ENCODE measurements at regions not wholly inside any gene's neighbourhood (a gene's known extent, or its start where the extent isn't known, plus 50 kb on each side); places are given as distances from the start of the nearest gene placed in this dataset.

- ATAC-seq = no peak; the same call in 2 of the 3 replicates
- no peaks in the 10 kb centered on the region for H4K20me1 ChIP-seq (replicated peaks; ENCODE audit: insufficient read depth)
- Mint-ChIP-seq H3K27me3 (ENCODE audit: insufficient read depth, low read depth, poor library complexity) (no peaks in the 10 kb centered on the region), H3K4me3 (no peak overlapping the region; the same call in 2 of the 3 replicates), H3K27ac (peak overlapping the region; percentile 36; the same call in 1 of the 2 replicates), H3K4me1 (peaks cover 47% of the 10 kb centered on the region), H3K36me3 (ENCODE audit: low read depth) (no peaks in the 10 kb centered on the region; the same call in 2 of the 3 replicates), H3K9me3 (no peaks in the 10 kb centered on the region)
- H3K79me2 ChIP-seq (replicated peaks; ENCODE audit: insufficient read depth) = no peaks in the 10 kb centered on the region
- peak overlapping the region; percentile 25 for H3K4me2 ChIP-seq
- peak; percentile 33 for DNase-seq (ENCODE audit: low spot score)
- H3K27me3 ChIP-seq (ENCODE audit: insufficient read depth) = no peaks in the 10 kb centered on the region
- no peaks in the 10 kb centered on the region for H3F3A ChIP-seq (replicated peaks; ENCODE audit: low read depth)
- no peaks in the 10 kb centered on the region for H3K9me2 ChIP-seq (ENCODE audit: insufficient read depth)
- no peak overlapping the region for H2AFZ ChIP-seq
- no peak overlapping the region for H3K27ac ChIP-seq (ENCODE audit: low read depth)
- no peak for TF ChIP-seq ETS1 (IDR thresholded peaks at IDR 0.05)
- no peak for TF ChIP-seq ZNF462 (CRISPR knock-in tag; IDR thresholded peaks at IDR 0.05)
- TF ChIP-seq NANOG (IDR thresholded peaks at IDR 0.05; ENCODE audit: borderline replicate concordance) = peak; percentile 61; the same call in 1 of the 2 replicates
- H3K4me3 ChIP-seq = no peak overlapping the region
- no peaks in the 10 kb centered on the region for H3K36me3 ChIP-seq (ENCODE audit: insufficient read depth)
- peaks cover 53% of the 10 kb centered on the region for H3K4me1 ChIP-seq (ENCODE audit: insufficient read depth)
Measured at GRCh38 chr2:155904720-155905119, 427.8 kb downstream of the NR4A2 start.

- H3K4me3 Mint-ChIP-seq = no peak overlapping the region
- H3K79me2 ChIP-seq (replicated peaks; ENCODE audit: insufficient read depth) = no peaks in the 10 kb centered on the region
- no peak overlapping the region for H2AFZ ChIP-seq
- H3K4me1 ChIP-seq (ENCODE audit: insufficient read depth) = peaks cover 40% of the 10 kb centered on the region
- no peaks in the 10 kb centered on the region for H3K9me2 ChIP-seq (ENCODE audit: insufficient read depth)
- no peak overlapping the region for H3K4me3 ChIP-seq
- ATAC-seq (no peak), DNase-seq (ENCODE audit: low spot score) (no peak)
- H3K27ac ChIP-seq (ENCODE audit: low read depth) = no peak overlapping the region
- no peaks in the 10 kb centered on the region for H3K9me3 Mint-ChIP-seq
- H3K27me3 Mint-ChIP-seq (ENCODE audit: insufficient read depth, low read depth, poor library complexity) = no peaks in the 10 kb centered on the region
- H3K27me3 ChIP-seq (ENCODE audit: insufficient read depth) = no peaks in the 10 kb centered on the region
- no peak overlapping the region for H3K27ac Mint-ChIP-seq
- H4K20me1 ChIP-seq (replicated peaks; ENCODE audit: insufficient read depth) = no peaks in the 10 kb centered on the region
- H3K4me1 Mint-ChIP-seq = peaks cover 42% of the 10 kb centered on the region
- H3K36me3 Mint-ChIP-seq (ENCODE audit: low read depth) = no peaks in the 10 kb centered on the region; the same call in 2 of the 3 replicates
- no peaks in the 10 kb centered on the region for H3F3A ChIP-seq (replicated peaks; ENCODE audit: low read depth)
- no peak overlapping the region for H3K4me2 ChIP-seq
- no peaks in the 10 kb centered on the region for H3K36me3 ChIP-seq (ENCODE audit: insufficient read depth)
- TF ChIP-seq JUNB (IDR thresholded peaks at IDR 0.05; ENCODE audit: unreplicated experiment) = no peak
- no peak for TF ChIP-seq ZNF462 (CRISPR knock-in tag; IDR thresholded peaks at IDR 0.05)
Measured at GRCh38 chr2:155902635-155903034, 429.9 kb downstream of the NR4A2 start.

Measured in GM23338 (cell line).